GM21423 (cell line): ENCODE measurements at regions not wholly inside any gene's neighbourhood (a gene's known extent, or its start where the extent isn't known, plus 50 kb on each side); places are given as distances from the start of the nearest gene placed in this dataset.
A peak's percentile ranks its signal among the peaks of the same experiment; 100 is the strongest.

Experiments used
- ATAC-seq: cut with Tn5 transposase; IDR thresholded peaks from one replicate; pipeline ENCODE4 v1.9.1; 2021; ENCODE audit warnings: mild to moderate bottlenecking, moderate library complexity; ENCODE audit not compliant: unreplicated experiment

DNA sequence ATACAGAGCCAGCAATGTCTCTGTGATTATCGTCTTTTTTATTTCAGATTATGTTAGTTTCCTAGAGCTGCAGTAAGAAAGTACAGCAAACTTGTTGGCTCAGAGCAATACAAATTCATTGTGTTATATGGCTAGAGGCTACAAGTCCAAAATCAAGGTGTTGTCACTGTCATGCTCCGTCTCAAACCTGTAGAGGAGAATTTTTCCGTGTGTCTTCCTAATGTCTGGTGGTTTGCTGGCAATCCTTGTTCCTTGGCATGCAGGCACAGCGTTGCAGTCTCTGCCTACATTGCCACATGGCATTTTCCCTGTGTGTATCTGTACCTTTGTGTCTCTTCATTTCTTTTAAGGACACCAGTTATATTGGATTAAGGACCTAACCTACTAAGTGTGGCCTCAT is 244.4 kb downstream of the LRRIQ3 start:
- no peak for ATAC-seq

DNA sequence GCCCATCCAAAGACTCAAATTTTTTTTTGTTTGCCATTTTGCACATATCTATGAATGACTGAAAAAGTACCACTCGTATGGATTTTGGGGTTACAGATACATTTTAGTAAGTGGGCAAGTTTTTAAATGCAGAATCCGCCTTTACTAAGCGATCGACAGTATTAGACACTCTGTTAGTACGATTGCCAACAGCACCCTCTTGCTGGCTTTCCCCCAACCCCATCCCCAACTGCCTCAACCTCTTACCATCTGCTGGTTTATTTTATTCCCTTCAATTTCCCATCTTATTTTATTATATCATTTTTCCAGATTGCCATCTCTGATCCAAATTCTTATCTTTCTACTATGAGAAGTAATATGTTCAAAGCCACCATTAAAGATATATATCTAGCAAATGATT is 244.8 kb downstream of the LRRIQ3 start:
- no peak for ATAC-seq

DNA sequence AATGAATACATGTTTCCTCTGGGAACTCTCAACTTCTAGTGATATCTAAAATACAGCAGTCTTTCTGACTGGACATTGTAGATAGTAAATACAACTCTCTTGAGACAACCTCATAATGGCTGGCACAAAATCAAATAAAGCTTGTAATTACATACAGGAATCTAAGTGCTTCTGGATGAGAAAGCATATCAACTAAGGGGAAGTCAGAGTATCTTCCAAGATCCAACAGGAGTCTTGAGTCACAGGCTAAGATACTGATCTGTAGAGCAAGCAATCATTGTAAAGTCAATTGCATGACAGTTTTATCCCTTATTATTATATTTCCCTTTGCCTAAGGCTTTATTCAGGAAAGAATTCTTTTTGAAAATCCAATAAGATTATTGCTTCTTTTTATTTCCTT is 249.9 kb downstream of the LRRIQ3 start:
- no peak for ATAC-seq

DNA sequence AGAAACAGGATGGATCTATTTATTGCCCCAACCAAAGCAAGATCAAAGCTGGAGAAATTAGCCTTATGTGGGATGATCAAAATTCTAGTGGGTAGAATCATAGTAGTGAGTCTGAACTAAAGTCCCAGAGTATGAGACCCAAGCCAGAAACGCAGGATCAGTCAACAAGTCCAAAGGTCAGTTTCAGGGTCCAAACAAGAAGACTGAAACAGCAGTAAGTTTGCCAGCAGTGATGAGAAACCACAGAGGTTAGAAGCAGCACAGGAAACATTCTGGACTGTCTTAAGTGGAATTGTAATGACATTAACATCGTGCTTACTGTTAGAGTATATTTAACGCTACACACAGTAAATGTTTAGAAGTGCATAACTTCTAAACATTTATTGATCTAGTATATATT is 251.0 kb downstream of the LRRIQ3 start:
- no peak for ATAC-seq

DNA sequence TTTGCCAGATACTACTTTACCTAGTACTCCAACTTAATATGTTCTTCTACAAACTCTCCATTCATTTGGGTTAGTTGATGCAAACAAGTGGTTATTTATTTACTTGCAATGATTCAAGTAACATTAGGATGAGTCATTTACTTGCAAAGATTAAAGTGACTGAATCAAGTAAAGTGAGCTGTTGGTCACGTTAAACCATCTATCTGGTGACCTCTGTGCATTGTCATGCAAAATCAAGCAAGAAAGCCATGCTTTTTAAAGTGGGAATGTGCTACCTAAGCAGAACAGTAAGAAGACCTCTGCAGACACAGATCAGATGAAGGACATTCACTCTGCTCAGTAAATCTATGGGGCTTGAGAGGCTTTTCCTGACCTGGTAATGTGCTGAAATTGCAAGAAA is 254.7 kb downstream of the LRRIQ3 start:
- ATAC-seq = no peak

DNA sequence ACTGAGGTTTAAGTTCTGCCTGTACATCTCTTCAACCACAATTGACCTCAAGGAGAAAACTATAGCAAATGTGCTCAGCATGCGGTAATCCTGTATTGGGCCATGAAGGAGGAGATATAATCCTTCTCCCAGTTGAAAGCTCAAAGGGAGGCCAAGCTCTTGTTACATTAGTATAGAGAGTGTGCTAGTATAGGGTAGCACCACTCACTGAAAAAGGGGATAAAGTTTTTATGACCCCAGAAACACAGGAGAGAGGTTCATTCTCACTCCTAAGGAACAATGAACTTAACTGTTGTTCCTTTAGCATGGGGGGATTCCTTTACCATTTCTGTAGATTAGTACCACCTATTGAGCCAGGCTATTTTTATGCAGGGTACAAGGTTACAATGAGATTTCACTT is 267.7 kb downstream of the LRRIQ3 start:
- ATAC-seq = no peak

DNA sequence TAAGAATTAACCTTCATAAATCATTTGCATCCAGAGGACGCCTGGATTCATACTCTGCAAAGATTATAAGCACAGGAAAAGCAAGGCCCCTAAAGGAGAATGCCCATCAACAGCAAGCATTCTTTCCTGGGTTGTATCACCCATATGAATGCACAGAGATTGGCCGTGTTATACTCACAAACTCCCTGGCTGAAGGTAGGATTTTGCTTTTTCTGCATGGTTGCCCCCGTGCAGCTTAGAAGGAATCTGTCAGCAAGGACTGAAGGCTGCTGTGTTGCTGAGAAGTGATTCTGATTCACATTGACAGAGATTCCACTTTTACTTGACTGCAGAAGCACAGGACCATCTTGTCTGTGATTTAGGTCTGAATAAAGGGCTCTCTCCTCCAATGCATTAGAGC is 283.0 kb downstream of the LRRIQ3 start:
- no peak for ATAC-seq

DNA sequence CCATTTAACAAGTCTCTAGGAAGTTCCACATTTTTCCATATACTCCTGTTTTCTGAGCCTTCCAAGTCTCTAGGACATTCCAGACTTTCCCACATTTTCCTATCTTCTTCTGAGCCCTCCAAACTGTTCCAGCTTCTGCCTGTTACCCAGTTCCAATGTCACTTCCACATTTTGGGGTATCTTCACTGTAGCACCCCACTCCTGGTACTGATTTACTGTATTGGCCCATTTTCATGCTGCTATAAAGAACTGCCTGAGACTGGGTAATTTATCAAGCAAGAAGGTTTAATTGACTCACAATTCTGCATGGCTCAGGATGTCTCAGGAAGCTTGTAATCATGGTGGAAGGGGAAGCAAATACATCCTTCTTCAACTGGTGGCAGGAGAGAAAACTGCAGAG is 285.0 kb downstream of the LRRIQ3 start:
- ATAC-seq = no peak

DNA sequence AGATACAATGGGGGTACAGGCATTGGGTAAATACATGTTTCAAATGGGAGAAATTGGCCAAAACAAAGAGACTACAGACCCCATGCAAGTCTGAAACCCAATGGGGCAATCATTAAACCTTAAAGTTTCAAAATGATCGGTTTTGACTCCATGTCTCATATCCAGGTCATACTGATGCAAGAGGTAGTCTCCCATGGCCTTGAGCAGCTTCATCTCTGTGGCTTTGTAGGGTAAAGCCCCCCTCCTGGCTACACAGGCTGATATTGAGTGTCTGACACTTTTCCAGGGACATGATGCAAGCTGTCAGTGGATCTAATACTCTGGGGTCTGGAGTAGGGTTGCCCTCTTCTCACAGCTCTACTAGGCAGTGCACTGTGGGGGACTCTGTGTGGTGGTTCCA is 286.1 kb downstream of the LRRIQ3 start:
- ATAC-seq = peak; percentile 41

DNA sequence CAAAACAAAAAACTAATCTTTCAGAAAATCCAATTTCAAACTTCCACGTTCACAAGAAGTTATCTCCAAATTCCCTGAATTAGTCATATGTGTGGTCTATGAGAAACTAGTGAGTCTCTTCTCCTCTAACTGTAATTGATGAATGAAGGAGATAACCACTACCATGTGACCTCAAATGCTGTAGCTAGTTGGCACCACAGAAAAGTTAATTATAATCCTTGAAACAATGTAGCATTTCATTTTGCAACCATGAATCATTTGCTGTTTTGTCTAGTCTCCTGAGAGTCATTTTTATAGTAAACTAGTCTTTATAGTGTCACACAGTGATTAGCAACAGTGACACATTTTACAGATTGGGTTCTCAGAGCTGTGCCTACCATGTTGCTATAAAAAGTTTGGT is 287.5 kb downstream of the LRRIQ3 start:
- no peak for ATAC-seq

DNA sequence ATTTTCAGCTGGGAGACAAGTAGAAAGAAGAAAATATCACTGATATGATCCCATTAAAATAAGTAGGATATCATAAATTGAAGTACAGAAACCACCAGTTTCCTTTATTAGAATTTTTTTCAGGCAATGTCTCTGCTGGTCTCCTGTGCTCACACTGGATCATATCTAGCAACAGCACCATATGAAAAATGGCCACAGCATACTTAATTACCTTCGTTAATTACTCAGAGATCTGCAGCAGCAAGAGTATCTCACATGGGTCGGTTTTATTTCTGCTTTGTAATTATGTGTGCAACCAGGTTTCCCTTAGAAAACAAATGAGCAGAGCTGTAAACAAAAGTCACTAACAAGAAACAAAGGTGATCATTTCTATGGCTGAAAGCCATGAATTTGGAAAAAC is 287.9 kb downstream of the LRRIQ3 start:
- ATAC-seq = no peak

DNA sequence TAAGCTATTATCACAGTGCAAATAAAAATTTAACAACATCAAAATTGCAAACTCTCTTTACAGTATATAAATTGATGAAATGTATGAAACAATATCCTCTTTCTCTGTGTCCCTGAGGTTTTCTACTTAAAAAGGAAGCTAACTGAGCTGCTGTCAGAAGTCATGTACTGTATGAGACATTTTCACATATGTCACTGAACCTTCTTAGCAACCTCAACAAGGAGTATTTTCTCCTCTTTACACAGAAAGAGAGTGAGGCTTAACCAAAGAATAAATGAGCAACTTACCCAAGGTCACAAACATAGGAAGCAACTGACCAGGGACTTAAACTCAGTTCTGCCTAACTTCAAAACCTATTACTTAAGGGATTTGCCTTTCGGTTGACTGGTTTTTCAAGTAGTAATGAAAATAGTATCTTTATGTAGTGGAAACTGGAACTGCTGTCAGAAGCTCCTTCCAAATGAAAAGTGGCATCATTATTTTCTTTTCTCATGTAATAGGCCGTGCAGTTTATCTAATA is 288.9 kb downstream of the LRRIQ3 start:
- peak; percentile 34 for ATAC-seq

DNA sequence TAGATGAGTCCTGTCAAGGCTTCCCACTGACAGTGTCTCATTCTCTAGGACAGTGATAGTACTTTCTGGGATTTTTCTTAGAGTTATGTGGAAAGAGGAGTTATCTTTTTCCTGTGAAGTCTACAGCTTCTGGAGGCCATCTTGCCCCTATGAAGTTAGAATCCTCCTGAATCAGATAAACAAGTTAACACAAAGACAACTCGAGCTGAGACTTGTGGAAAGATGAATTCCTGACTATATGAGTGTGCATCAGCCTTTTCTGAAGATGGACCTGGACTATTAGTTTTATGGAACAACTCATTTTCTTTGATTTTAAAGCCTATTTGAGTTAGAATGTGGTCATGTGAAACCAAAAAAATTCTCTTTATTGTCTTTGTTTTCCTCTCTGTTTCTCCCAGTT is 290.9 kb downstream of the LRRIQ3 start:
- no peak for ATAC-seq

DNA sequence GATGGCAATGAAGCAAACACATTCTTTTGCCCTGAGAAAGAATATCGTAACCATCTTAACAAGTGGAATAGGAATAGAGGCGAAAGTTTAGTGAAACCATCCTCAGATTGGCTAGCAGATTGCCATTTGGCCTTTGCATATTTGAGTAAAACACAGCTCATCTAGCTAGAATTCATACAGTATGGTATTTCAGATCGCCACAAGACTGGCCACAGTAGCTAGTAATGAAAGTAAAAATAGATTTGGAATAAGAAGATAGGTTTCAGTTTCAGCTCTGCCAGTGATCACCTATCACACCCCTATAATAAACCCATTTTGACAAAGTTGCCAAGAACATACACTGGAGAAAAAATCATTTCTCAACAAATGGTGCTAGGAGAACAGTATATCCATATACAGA is 294.9 kb downstream of the LRRIQ3 start:
- peak; percentile 56 for ATAC-seq

DNA sequence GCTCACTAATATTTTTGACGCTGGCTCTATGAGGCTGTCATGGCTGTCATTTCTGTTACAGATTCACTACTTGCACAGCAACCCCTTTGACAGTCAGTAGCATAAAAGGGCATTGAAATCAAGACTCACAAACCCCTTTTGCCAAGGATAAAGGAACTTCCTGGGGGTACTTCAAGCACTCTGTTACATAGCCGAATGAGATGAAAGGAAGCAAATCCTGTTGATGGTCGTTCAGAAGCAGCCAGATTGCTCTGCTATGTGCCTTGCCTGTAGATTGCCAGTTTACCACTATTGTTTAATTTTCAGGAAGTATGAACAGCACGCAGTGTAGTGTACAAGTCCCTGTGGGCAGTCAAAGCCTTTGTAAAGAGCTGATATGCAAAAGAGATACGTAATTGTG is 296.2 kb downstream of the LRRIQ3 start:
- ATAC-seq = no peak

DNA sequence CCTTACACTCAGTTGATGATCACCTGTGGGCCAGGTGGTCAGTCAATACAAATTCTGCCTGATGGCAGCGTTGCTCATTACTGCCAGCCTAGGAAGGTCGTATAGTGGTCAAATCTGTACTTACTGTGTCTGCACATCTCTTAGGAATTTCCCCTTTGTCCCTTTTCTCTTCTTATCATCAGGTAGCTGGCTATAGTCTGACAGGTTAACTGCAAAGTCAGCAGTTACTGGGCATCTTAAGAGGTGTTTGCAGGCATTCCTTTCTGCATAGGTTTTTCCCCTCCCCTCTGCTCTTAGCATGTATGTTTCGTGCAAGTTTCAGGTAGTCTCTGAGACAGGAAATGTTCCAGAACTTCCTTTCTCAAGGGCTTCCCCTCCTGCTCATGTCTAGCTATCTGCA is 298.7 kb downstream of the LRRIQ3 start:
- no peak for ATAC-seq

DNA sequence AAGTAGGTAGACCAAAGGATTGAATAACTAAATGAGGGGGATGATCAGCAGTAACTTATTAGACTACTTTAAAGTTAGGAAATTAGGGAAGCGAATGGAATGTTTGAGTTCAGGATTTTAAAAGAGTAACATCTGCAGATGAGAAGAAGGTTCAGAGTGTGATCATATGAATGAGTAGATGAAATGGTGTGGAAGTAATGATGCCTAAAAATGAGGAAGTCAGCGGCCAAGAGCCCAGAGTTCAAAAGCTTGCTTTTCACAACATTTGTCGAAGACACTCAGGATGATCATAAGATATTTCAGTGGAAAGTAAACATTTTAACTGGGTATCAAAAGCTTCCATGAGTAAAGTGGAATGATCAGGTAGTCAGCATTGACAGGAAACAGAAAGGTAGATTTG is 299.4 kb downstream of the LRRIQ3 start:
- no peak for ATAC-seq

DNA sequence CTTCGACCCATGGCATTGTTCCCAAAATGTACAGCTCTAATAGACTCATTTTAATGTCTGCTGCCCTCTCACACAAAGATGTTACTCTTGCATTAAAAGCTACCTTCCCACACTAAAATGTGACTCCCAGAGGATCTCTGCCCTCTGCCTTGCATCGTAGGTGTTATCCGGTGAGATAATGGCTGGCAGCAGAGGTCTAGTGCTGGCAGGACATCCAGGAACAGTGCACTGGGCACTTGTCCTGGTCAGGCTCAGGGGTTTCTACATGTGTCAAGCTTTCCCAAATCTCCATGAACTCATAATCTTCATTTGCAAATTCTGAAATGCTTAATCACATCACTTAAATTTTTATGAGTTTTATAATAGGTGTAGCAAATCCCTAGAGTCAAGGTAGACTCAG is 310.6 kb downstream of the LRRIQ3 start:
- ATAC-seq = no peak

DNA sequence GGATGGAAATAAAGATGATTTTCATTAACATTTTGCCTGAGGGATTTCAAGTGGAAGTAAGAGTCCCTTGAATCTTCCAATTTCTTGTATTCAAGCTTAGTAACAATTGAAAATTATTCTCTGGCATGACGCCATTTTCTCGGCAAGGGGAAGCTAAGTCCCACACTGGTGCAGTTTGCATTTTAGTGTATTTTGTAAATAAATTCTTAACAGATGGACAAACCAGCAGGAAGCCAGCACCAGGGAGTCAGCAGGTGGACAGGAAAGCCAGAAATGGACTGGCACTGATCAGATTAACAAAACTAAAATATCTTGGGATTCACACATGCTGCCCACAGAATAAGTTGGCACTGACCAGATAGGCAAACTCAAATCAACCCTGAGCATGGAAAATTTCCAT is 311.3 kb downstream of the LRRIQ3 start:
- no peak for ATAC-seq

DNA sequence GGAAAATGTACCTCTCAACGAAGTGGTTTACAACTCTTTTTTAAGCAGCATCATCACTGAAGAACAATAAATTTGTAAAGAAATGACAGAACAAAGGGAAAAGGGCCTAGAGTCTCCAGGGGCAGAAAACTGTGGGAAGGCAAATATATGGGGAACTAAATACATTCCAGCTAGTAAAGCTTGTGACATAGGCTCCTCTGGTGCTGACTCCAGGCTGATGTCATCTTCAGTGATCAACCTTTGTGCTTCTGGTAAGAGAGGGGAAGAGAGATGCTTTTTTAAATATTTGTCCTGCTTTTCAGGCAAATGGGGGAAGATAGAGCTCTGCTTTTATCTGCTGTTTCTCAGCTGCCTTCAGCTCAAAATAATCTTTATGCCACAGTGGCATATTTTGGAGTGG is 323.2 kb downstream of the LRRIQ3 start:
- no peak for ATAC-seq

DNA sequence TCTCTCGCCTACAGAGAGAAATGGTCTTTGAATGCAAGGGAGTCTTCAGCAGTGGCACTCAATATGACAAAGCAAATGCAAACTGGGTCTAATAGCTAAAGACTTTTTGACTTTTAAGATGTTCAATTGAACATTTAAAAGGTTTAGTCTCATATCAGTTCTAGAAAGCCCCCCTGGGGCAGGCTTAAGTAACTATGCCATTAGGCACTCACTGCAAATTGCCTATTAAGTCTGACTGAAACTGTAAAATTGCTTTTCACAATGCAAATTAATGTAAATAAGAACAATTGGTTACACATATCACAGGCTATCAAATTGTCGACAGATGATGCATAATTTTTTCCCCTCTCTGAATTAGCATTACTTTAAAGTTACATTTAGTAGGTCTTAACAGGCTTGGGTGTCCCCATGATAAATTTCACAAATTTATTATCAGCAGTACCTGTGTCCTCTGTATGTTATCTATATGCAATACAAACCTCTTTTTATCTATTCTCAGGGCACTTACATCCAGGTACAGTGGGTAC is 329.1 kb downstream of the LRRIQ3 start:
- ATAC-seq = no peak

DNA sequence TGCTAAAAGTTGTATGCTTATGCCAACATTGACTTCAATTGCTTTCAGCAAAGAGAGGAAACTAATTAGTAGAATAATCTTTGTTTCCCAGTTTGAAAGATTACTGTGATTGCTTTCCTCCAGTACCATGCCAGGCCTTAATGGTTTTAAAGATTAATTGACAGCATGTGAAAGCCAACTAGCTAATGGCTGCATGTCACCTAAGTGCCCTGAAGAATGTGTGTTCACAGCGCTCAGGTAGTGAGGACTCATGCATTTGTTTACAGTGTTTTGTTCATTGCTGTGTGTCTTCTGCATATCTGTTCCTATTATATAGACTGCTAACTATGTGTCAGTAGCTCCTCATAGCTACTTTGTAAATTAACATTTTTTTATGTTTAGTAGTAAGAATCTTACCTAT is 335.6 kb downstream of the LRRIQ3 start:
- no peak for ATAC-seq

DNA sequence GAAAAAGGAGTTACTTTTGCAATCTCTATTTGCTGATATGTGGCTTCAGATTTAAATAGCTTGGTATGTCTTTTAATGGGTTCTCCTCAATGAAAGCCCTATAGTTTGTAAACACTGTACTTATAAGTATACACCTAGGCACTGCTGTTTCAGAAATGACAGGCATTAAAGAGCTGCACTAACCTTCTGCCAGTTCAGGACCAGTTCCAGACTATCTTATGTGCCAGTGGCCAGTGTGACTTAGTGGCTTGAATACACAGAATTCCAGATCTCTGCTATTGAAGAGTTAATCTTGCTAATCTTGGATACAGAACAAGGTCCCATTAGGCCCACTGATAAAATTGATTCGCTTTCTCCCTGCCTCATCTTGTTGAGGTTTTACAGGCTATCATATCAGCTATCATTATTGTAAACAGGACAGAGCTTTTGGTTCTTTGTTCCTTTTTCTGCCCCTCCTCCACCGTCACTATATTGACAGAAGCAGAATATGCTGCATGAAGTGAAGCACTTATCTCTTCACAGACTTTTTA is 337.5 kb downstream of the LRRIQ3 start:
- ATAC-seq = no peak
